Effector CD4-positive, alpha-beta T cell (primary cell): ENCODE measurements at regions not wholly inside any gene's neighbourhood (a gene's known extent, or its start where the extent isn't known, plus 50 kb on each side); places are given as distances from the start of the nearest gene placed in this dataset.

Experiments
- DNase-seq: peaks from one replicate; pipeline ENCODE4 v3.0.0-alpha.2; 2020

DNA sequence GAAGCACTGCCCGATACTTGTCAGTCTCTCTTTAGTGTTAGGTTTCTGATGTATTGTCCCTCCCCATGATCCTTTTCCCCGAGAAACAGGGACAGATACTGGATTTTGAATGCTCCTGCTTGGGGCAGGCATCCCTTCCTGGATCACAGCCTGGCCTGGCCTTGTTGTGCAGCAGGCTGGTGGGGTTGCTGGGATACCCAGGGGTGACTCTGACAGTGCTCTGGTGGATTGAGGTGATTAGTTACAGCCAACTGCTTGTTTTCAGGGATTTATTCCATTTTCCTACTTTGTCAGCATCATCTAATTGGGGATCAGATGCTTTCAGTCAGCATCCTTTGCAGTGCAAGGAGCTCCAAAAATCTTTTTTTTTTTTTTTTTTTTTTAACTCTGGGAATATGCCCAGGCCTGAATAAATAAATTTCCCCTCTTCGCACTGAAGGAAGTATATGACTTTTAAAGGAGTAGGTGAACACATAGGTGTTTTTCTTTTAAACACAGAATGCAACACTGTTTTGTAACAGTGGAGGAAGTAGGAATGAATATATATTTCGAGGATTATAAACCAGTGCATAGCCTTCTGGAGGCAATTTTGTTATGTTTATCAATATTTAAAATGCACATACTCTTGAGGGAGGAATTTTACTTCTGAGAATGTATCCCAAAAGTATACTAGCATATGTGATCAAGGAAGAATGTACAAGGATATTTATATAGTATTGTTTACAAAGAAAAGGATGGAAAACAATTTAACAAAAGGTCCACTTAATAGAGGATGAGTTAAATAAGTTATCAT is 127.3 kb upstream of the ELL2 start:
- DNase-seq: no peak

DNA sequence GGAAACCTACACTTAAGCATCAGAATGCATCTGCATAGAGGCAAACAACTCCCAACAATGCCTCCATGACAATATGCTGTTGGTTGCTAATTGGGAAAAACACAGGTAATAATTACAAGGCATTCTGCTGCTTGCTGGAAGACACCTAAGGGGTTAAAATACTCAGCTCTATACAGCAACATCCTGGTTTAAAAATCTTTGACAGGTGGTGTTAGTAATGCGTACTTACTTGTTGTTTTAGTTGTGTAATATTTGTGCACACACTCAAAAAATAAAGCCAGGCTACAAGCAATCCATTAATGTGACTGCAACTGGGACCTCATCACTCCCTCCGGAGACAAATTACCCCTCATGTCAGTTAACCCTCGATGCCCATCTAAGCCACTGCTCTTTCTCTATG is 126.3 kb upstream of the ELL2 start:
- DNase-seq: no peak

DNA sequence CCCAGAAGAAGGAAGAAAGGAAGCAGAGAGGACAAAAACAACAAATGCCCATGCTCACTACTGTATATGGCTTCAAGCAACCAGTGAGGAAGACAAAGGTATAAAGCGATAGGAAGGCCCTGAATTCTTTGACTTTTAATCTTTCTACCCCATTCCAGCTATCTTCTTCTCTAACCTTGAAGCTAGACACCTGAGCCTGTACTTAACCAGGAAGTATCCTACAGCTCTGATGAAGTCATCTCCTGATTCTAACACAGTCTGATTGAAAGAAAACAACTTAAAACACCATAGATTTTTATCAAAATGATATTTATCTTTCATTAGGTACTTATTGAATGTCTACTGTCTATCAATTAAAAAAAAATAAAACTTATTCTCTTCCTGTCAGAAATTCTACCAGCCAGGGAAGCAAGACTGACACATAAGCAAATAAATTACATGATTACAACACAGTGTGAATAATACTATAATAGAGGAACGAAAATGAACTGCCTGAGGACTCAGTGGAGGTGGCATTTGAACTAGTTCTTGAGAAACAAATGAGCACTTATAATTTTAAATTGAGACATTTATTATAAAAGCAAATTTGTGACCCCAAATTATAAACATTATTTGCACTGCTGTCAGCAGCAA is 123.3 kb upstream of the ELL2 start:
- DNase-seq: no peak

- DNase-seq: no peak
Measured at GRCh38 chr5:96083361-96083881, 121.8 kb upstream of the ELL2 start.

- DNase-seq: no peak
Measured at GRCh38 chr5:96081276-96081858, 119.7 kb upstream of the ELL2 start.

DNA sequence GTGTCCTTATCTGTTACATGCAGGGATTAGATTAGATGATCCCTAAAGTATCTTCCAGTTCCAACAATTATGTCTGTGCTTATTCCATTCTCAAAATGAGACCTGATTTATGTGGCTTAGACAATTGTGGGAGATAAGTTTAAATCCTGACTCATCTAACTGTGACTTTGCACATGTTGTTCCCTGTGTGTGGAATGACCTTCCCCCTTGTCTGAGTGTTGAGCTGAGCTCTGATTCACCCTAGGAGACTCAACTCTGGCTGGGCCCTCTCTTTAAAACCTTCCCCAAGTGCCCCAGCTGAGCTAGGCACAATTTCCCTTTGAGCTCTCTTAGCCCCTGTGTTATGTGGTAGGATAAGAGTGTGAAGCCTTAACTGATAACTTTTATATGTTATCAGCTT is 118.9 kb upstream of the ELL2 start:
- DNase-seq: no peak

DNA sequence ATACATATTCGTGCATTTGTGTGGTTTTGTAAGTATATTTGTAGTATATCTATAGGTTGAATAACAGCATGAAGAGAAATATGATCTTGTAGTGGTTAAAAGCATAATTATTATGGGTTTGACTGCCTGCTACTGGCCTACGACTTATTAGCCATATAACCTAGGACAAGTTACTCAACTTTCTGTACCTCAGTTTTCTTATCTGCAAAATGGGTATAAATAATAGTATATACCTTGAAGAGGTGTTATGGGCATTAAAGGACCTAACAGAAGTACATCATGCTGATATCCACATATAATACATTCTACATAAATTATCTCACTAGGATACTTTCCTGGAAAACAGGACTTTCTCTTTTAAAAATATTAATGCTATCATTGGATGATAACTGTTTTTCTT is 118.3 kb upstream of the ELL2 start:
- no peak for DNase-seq

DNA sequence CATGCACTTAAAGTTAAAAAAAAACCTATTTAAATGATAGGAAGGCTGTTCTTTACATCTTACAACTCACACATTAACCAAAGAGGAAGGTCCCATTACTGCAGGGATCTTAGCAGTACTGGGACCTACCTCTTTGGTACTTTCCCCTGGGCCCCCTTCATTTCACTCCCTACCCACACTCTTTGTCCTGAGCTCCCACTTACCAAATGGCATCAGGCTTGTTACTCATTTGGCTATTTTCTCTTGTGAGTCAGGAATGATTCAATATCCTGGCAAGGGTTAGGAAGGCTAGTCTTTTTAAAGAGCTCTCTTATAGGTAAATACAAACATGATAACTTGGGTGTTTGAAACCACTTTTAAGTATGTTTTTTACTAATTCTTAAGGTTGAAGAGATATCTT is 117.4 kb upstream of the ELL2 start:
- DNase-seq: no peak

DNA sequence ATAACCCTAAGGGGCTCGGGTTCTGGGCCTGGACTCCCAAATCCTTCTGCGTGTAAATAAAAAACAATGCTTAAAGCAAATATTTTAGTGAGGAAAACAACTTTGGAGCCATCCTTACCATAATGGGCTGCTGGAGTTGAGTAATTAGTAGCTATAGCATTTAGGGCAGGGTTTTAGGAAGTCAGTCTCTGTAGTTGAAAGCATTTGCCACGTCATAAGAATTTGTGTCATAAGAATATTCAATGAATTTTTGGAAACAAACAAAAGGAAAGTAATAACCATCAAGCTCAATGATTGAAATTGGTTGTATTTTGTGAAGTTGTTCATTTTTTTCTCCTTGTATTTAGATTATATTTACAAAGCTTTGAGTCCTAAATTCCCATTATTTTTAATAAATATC is 114.8 kb upstream of the ELL2 start:
- DNase-seq: no peak

- no peak for DNase-seq
Measured at GRCh38 chr5:96075579-96076289, 114.1 kb upstream of the ELL2 start.

DNA sequence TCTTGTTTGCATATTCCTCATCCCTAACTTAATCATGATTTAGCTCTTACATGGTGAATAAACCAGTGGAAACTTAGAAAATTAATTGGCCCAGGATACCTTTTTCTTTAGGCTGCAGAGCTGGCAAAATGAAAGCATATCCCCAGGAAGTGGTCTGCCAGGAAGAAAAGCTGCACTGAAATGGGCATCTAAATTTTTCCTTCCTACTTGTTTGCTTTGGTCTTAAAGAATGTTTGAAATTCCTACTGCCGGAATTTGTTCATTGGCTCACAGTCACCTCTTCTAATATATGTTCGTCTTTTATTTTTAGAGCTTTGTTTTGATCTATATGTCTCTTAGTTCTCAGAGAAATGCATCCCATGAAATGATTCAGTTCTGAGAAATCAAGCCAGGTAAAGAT is 113.2 kb upstream of the ELL2 start:
- no peak for DNase-seq

DNA sequence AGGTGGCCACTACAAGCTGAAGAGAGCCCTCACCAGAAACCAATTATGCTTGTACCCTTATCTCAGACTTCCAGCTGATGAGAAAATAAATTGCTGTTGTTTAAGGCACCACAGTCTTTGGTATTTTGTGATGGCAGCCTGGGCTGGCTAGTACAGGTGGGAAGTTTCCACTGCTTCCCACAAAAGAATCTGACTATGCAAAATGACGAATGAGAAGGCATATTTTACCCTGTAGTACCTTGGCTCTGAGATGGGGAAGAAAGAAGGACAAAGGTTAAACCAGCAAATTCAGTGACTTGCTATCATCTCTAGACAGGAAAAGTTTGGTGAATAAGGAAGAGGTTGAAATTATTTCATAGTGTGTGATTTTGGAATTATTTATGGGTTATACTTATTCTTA is 112.8 kb upstream of the ELL2 start:
- no peak for DNase-seq

GRCh38 chr5:96072791-96073165 is 111.1 kb upstream of the ELL2 start:
- no peak for DNase-seq

DNA sequence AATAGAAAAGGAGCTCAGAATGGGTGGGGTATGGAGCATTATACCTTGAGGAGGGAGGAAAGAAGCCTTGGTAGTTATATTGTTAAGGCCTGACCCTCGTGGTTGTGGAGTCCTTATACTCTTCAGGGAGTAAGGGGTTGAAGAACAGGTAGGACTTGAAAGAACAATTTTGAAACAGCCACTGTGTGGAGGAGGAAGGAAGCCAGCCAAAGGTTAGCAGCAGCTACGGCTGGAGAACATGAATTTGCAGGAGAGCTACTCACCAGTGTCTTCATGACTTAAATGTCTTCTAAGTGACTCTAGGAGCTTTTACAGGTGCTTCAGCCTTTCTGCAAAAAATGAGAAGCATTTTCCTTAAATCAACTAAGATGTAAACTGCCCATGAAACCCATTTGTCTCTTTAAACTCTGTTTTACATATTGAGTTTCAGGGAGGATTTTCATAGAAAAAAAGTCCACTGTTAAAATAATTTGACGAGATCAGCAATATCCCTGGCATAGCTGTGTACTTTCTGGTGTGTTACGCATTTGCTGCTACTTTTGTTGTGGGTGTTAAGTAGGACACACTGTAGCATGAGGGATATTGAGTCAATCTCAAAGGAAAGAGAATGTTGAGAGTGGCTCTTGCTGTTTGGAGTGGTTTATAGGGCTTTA is 110.6 kb upstream of the ELL2 start:
- DNase-seq: no peak

DNA sequence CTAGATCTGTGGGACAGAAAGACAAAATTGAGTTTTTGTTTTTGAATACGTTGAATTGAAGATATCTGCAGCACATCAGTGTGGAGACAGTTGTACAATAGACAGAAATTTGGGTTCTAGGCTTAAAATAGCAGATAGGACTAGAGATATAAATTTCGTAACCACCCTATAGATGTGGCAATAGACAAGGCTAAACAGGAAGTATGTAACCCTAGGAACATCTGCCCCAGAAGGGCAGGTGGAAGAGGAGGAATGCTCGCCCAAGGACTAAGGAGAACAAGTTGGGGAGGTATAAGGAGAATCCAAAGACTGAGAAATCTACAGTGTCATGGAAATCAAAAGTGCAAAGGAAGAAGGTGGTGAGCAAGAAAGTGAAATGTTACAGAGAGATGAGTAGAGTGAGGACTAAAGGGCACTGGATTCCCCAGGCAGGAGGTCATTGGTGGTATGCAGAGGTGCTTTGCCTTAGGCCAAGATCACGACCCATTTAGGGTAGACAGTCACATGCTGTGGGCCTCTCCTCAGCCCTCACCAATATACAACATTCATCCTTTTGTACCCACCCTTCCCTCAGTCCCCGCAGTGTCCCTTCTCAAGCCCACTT is 109.1 kb upstream of the ELL2 start:
- no peak for DNase-seq

- DNase-seq: no peak
Measured at GRCh38 chr5:96067894-96068614, 106.4 kb upstream of the ELL2 start.

- no peak for DNase-seq
Measured at GRCh38 chr5:96067251-96067650, 105.6 kb upstream of the ELL2 start.

GRCh38 chr5:96066386-96066719 is 104.7 kb upstream of the ELL2 start:
- DNase-seq: no peak

DNA sequence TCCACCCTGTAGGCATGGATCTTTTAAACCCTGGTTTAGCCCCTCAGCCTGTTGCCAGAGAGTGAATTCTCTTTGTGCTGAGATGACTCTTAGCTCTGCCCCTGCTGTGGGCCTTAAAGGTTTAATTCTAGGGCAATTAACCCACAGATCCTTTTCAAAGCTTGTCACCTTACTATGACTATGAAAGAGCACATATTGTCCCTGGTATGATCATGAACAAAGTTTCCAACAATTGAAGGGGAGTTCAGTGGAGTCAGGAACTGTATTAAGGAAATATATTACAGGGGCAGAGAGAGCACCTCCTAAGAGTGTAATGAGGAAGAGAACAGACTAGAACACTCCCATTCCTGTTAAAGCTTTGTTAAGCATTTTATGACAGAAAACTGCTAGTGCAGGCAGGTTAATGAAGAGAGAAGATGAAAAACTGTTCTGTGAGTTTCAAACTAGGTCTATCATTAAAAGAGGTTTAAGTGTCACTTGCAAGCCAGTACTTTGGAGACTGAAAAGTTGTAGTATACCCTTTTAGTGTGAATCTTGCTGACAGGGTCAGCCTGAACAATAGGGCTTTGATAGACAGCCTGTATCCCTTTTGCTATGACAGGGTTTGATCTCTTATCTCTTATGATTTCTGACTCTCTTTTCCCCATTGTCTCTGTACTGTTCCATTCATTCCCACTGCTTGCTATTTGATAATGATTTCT is 104.2 kb upstream of the ELL2 start:
- DNase-seq: no peak

DNA sequence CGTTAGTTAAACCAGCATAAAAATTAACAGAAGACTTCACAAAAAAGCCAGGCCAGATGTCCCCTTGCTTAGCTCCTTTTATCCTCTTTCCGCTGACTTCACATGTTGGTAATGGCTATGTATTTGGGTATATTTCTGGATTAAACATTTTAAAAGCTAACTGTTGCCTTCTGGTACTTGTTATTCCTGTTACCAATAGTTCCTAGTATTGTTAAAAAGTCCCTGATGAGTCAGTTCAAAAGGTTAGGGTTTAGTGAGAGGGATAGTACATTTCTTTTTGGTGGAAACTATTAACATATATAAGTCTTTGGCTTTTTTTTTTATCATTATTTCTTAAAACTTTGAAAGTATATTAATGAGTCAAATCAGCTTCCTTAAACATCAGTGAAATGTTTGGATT is 103.2 kb upstream of the ELL2 start:
- no peak for DNase-seq

DNA sequence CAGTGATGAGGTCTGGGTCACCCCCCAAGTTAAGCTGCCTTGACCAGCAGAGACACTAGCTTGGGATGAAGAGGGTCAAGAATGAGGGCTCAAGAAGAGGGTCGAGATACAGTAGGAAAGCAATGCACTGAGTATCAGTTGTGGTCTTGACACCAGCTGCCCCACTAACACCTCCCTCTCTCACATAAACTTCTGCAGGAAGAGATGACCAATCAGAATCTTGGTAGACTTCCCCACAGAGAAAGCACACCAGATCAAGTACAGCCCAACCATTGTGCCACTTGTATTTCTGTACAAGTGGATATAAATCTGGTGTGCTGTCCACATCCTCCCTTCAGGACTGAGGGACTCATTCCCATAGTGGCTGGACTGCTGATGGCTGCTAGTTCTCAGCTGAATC is 101.2 kb upstream of the ELL2 start:
- DNase-seq: no peak
